C4-2B (cell line): ENCODE measurements at regions not wholly inside any gene's neighbourhood (a gene's known extent, or its start where the extent isn't known, plus 50 kb on each side); places are given as distances from the start of the nearest gene placed in this dataset.

ENCODE experiments used
- ZFX ChIP-seq: fragments of 450-650 bp; IDR thresholded peaks from 2 replicates; pipeline ENCODE4 v1.6.1; 2017
- TF ChIP-seq, protein P1 (sequence below): fragments of 450-650 bp; conservative IDR thresholded peaks from 2 replicates; pipeline ENCODE4 v1.5.1; 2017; ENCODE audit warnings: mild to moderate bottlenecking

DNA sequence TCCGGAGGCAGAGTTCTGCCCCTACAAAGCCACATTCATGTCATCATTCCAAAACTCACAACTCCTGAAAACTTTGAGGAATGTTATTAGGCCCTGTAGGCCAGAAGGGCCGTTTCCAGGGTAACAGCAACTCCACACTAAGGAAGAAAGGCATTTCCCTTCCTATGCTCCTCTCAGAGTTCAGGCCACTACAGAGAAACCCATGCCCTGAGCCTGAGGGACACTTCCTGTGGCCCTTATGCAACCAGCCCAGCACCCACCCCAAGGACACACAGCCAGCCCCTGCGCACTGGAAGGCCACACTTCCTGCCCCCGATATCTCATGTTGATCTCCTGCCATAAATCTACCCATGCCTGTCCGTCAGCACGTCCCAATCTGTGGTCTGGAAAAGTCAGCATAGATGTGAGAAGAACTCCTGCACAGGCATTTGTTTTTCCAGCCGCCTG is 289.3 kb downstream of the BCOR start:
- TF ChIP-seq, protein P1, sequence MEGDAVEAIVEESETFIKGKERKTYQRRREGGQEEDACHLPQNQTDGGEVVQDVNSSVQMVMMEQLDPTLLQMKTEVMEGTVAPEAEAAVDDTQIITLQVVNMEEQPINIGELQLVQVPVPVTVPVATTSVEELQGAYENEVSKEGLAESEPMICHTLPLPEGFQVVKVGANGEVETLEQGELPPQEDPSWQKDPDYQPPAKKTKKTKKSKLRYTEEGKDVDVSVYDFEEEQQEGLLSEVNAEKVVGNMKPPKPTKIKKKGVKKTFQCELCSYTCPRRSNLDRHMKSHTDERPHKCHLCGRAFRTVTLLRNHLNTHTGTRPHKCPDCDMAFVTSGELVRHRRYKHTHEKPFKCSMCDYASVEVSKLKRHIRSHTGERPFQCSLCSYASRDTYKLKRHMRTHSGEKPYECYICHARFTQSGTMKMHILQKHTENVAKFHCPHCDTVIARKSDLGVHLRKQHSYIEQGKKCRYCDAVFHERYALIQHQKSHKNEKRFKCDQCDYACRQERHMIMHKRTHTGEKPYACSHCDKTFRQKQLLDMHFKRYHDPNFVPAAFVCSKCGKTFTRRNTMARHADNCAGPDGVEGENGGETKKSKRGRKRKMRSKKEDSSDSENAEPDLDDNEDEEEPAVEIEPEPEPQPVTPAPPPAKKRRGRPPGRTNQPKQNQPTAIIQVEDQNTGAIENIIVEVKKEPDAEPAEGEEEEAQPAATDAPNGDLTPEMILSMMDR: no peak
- no peak for TF ChIP-seq ZFX
